Upper lobe of left lung (tissue), 4 donors: ENCODE measurements at regions not wholly inside any gene's neighbourhood (a gene's known extent, or its start where the extent isn't known, plus 50 kb on each side); places are given as distances from the start of the nearest gene placed in this dataset.

Experiments used
- EP300 ChIP-seq, 4 donors: sonication (generic); formaldehyde crosslinking; IDR thresholded peaks; one replicate each; pipeline ENCODE4 v1.5.1; 2017; ENCODE audit warnings: antibody characterized with exemption in 4 of 4, control low read depth in 2 of 4
- POLR2A ChIP-seq, 4 donors: fragments of 450-650 bp; IDR thresholded peaks; one replicate each; pipeline ENCODE4 v1.5.1; 2016 to 2017; ENCODE audit warnings: antibody characterized with exemption in 4 of 4, mild to moderate bottlenecking in 2 of 4
- POLR2AphosphoS5 ChIP-seq, 2 donors: sonication (generic); formaldehyde crosslinking; IDR thresholded peaks; one replicate each; pipeline ENCODE4 v1.5.1; 2017; ENCODE audit warnings: antibody characterized with exemption in 2 of 2
- TF ChIP-seq, protein P1 (sequence below), 6 experiments: fragments of 450-650 bp in 4 of 6; fragments of 200-600 bp in 2 of 6; sonication (generic) in 2 of 6; IDR thresholded peaks; one replicate each; pipeline ENCODE4 v1.5.1; 2016 to 2019; ENCODE audit warnings: antibody characterized with exemption in 6 of 6

- TF ChIP-seq, protein P1, sequence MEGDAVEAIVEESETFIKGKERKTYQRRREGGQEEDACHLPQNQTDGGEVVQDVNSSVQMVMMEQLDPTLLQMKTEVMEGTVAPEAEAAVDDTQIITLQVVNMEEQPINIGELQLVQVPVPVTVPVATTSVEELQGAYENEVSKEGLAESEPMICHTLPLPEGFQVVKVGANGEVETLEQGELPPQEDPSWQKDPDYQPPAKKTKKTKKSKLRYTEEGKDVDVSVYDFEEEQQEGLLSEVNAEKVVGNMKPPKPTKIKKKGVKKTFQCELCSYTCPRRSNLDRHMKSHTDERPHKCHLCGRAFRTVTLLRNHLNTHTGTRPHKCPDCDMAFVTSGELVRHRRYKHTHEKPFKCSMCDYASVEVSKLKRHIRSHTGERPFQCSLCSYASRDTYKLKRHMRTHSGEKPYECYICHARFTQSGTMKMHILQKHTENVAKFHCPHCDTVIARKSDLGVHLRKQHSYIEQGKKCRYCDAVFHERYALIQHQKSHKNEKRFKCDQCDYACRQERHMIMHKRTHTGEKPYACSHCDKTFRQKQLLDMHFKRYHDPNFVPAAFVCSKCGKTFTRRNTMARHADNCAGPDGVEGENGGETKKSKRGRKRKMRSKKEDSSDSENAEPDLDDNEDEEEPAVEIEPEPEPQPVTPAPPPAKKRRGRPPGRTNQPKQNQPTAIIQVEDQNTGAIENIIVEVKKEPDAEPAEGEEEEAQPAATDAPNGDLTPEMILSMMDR (IDR thresholded peaks at IDR 0.05) = no peak
- TF ChIP-seq EP300 (IDR thresholded peaks at IDR 0.05) = no peak
- no peak for TF ChIP-seq POLR2A (IDR thresholded peaks at IDR 0.05)
- TF ChIP-seq POLR2AphosphoS5 (IDR thresholded peaks at IDR 0.05) = no peak
These were observed 2218.5 kb downstream of the MAT2B start for GRCh38 chr5:165723931-165724330.
